ENCODE measurements at regions not wholly inside any gene's neighbourhood (a gene's known extent, or its start where the extent isn't known, plus 50 kb on each side); places are given as distances from the start of the nearest gene placed in this dataset.
"Not testable (repeated sequence)": the region's sequence is repeated elsewhere in the genome, so short reads cannot be mapped to it uniquely, and the experiment has no call there.

DNA sequence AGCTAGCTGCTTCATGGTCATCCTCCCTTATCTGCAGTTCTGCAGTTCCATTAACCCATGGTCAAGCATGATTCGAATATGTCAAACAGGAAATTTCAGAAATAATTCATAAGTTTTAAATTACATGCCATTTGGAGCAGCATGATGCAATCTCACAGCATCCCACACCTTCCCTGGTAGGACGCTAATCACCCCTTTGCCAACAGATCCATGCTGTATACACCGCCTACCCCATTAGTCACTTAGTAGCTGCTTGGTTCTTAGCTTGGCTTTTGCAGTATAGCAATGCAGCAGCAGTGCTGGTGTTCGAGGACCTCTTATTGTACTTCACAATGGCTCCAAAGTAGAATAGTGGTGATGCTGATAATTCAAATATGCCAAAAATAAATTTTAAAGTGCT is 739.7 kb upstream of the CDH9 start:
- no peak for DNase-seq
- no peak for ATAC-seq
- no peaks in the 10 kb centered on the region for H3K36me3 ChIP-seq (replicated peaks in 1 of 2; ENCODE audit: insufficient read depth in 1 of 2, low read depth in 2 of 2)
- no peaks in the 10 kb centered on the region for H3K9me3 ChIP-seq
- no peaks in the 10 kb centered on the region for H3K27me3 ChIP-seq
- WGBS, 2 donors, result 53 to 55% methylated on average over 4 of the region's 4 CpGs
- TF ChIP-seq POLR2A (IDR thresholded peaks at IDR 0.05), result no peak
- TF ChIP-seq, protein P1, sequence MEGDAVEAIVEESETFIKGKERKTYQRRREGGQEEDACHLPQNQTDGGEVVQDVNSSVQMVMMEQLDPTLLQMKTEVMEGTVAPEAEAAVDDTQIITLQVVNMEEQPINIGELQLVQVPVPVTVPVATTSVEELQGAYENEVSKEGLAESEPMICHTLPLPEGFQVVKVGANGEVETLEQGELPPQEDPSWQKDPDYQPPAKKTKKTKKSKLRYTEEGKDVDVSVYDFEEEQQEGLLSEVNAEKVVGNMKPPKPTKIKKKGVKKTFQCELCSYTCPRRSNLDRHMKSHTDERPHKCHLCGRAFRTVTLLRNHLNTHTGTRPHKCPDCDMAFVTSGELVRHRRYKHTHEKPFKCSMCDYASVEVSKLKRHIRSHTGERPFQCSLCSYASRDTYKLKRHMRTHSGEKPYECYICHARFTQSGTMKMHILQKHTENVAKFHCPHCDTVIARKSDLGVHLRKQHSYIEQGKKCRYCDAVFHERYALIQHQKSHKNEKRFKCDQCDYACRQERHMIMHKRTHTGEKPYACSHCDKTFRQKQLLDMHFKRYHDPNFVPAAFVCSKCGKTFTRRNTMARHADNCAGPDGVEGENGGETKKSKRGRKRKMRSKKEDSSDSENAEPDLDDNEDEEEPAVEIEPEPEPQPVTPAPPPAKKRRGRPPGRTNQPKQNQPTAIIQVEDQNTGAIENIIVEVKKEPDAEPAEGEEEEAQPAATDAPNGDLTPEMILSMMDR (IDR thresholded peaks at IDR 0.05), result no peak
- H3K27ac ChIP-seq, result no peak overlapping the region
- H3K4me3 ChIP-seq, result no peak overlapping the region
- H3K4me1 ChIP-seq, result no peaks in the 10 kb centered on the region
- intact Hi-C loops (cut with DNase I), result no loop called here

DNA sequence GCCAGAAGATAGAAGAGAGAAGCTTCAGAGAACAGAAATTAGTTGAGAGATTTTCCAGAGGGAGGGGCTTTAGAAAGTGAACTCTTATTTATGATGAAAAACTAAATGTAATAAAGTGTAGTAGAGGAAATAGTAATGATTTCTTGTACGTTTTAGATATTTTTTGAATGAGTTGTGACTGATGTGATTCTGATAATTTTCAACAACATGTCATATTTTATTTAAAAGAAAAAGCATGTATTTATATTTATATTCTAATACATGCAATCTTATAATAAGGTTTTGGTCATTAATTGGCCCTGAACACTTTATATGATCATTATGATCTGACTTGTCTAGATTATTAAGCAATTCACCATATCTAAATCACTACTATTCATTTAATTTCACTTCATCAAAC is 735.2 kb upstream of the CDH9 start:
- no peak overlapping the region for H3K4me3 ChIP-seq
- no peaks in the 10 kb centered on the region for H3K27me3 ChIP-seq
- DNase-seq (no peak), ATAC-seq (no peak)
- TF ChIP-seq POLR2A (IDR thresholded peaks at IDR 0.05), result no peak
- TF ChIP-seq, protein P1 (IDR thresholded peaks at IDR 0.05), result no peak
- no peaks in the 10 kb centered on the region for H3K4me1 ChIP-seq
- H3K36me3 ChIP-seq (replicated peaks in 1 of 2; ENCODE audit: insufficient read depth in 1 of 2, low read depth in 2 of 2), result no peaks in the 10 kb centered on the region
- H3K9me3 ChIP-seq, result no peaks in the 10 kb centered on the region
- intact Hi-C loops (cut with DNase I), result no loop called here
- 19 to 27% methylated on average over 1 of the region's 1 CpG for WGBS, 2 donors
- no peak overlapping the region for H3K27ac ChIP-seq

DNA sequence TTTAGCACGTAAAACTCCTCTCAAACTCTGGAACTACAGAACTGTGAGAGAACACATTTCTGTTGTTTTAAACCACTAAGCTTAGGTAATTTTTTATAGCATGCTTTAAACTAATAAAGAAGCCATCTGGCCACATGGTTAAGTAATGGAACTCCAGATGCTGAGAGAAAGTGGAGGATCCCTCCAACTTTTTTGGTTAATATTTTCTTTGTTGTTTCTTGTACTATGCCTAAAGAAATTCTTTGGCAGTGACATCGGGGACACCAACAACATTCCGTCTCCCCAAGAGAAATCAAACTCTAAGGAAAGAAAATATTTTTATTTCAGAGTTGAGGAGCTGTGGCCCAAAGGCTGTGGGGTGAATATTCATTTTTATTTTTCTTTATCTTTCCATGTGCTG is 734.8 kb upstream of the CDH9 start:
- TF ChIP-seq, protein P1 (IDR thresholded peaks at IDR 0.05), result no peak
- TF ChIP-seq POLR2A (IDR thresholded peaks at IDR 0.05), result no peak
- ATAC-seq (no peak), DNase-seq (no peak)
- H3K27ac ChIP-seq, result no peak overlapping the region
- H3K4me1 ChIP-seq, result no peaks in the 10 kb centered on the region
- no peaks in the 10 kb centered on the region for H3K9me3 ChIP-seq
- no peak overlapping the region for H3K4me3 ChIP-seq
- WGBS, 2 donors, result 64 to 69% methylated on average over 3 of the region's 3 CpGs
- intact Hi-C loops (cut with DNase I), result no loop called here
- H3K36me3 ChIP-seq (replicated peaks in 1 of 2; ENCODE audit: insufficient read depth in 1 of 2, low read depth in 2 of 2), result no peaks in the 10 kb centered on the region
- no peaks in the 10 kb centered on the region for H3K27me3 ChIP-seq

DNA sequence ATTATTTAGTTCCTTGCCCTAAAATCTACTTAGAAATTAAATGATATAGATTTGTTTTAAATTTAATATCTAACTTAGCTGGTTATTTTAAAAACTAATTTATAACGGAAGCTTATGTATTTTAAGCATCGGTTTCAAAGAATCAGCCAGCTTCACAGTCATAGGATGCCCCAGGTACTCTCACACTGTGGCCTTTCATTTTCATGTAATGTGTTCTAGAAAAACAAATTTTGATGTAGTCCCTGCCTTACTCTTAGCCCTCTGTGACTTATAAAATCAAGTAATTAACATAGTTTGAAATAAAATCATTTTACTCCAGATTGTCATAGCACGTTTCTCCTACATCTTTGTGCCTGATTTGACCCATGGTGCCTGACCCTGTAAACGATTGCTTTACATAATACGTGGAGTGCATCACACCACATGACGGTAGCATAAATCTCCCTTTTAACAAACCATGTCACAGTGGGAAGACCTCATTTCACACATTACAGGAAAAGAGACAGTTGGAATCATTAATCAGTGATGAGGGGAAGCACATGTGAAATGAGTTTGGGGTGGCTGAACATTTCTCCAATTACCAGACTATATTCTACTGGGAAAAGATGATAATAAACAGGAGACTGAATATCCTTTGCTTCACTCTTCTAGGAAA is 731.5 kb upstream of the CDH9 start:
- Histone ChIP-seq H3K36me3 (replicated peaks in 1 of 2; ENCODE audit: insufficient read depth in 1 of 2, low read depth in 2 of 2) (no peaks in the 10 kb centered on the region), H3K27me3 (no peaks in the 10 kb centered on the region), H3K9me3 (no peaks in the 10 kb centered on the region), H3K4me3 (no peak overlapping the region), H3K4me1 (no peaks in the 10 kb centered on the region), H3K27ac (no peak overlapping the region)
- DNase-seq (no peak), ATAC-seq (no peak)
- intact Hi-C loops (cut with DNase I), result no loop called here
- WGBS, 2 donors, result 64 to 76% methylated on average over 6 of the region's 6 CpGs
- no peak for TF ChIP-seq POLR2A (IDR thresholded peaks at IDR 0.05)
- TF ChIP-seq, protein P1 (IDR thresholded peaks at IDR 0.05), result no peak

DNA sequence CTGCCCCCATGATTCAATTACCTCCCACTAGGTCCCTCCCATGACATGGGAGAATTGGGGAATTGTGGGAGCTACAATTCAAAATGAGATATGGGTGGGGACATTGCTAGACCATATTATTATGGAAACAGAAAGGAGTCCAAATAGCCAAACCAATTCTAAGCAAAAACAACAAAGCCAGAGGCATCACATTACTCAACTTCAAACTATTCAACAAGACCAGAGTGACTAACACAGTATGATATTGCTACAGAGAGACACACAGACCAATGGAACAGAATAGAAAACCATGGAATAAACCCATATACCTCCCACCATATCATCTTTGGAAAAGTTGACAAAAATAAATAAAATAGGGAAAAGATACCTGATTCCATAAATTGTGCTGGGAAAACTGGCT is 710.5 kb upstream of the CDH9 start:
- no peaks in the 10 kb centered on the region for H3K27me3 ChIP-seq
- intact Hi-C loops (cut with DNase I), result no loop called here
- TF ChIP-seq, protein P1 (IDR thresholded peaks at IDR 0.05), result no peak
- TF ChIP-seq POLR2A (IDR thresholded peaks at IDR 0.05), result no peak
- H3K36me3 ChIP-seq (replicated peaks in 1 of 2; ENCODE audit: insufficient read depth in 1 of 2, low read depth in 2 of 2), result no peaks in the 10 kb centered on the region
- H3K4me3 ChIP-seq, result no peak overlapping the region
- H3K4me1 ChIP-seq, result no peaks in the 10 kb centered on the region
- no peaks in the 10 kb centered on the region for H3K9me3 ChIP-seq
- ATAC-seq, result no peak
- DNase-seq, result no peak
- no peak overlapping the region for H3K27ac ChIP-seq

DNA sequence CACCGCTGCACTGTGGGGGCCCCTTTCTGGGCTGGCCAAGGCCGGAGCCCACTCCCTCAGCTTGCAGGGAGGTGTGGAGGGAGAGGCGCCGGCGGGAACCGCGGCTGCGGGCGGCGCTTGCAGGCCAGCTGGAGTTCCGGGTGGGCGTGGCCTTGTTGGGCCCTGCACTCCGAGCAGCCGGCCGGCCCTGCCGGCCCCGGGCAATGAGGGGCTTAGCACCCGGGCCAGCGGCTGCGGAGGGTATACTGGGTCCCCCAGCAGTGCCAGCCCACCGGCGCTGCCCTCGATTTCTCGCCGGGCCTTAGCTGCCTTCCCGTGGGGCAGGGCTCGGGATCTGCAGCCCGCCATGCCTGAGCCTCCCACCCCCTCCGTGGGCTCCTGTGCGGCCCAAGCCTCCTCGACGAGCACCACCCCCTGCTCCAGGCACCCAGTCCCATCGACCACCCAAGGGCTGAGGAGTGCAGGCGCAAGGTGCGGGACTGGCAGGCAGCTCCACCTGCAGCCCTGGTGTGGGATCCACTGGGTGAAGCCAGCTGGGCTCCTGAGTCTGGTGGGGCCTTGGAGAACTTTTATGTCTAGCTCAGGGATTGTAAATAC is 705.1 kb upstream of the CDH9 start:
- H3K27me3 ChIP-seq; H3K36me3 ChIP-seq (replicated peaks in 1 of 2; ENCODE audit: insufficient read depth in 1 of 2, low read depth in 2 of 2); H3K4me3 ChIP-seq; H3K27ac ChIP-seq; intact Hi-C loops (cut with DNase I); H3K4me1 ChIP-seq; DNase-seq; ATAC-seq; H3K9me3 ChIP-seq: not testable (repeated sequence)
- 85% methylated on average over 20 of the region's 35 CpGs; no CpG with 5 or more reads in 1 of the 2 donors for WGBS, 2 donors

Data from body of pancreas (tissue), 4 donors.